ENCODE measurements at regions not wholly inside any gene's neighbourhood (a gene's known extent, or its start where the extent isn't known, plus 50 kb on each side); places are given as distances from the start of the nearest gene placed in this dataset.
A peak's percentile ranks its signal among the peaks of the same experiment; 100 is the strongest.

DNA sequence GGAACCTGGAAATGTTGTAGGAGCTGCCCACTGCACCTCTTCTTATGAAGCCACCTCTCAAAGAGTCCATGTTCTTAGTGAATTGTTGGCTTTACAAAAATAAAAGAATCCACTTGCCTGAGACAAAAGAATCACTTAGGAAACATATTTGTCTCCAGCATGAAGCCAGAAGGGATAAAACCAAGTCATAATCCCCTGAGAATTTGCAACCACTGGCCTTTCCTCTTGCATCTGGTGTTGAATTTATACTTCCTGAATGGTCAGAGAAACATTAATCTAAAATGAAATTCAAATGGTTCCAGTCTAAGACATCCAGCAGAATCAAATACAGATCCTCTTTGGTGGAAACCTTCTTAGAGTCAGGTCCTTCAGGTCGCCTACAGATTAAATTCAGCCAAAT, 192.5 kb upstream of the ECI2 start:
- Histone ChIP-seq H3K27me3 (no peaks in the 10 kb centered on the region), H3K4me1 (peaks cover 0 to 6% (median 3%) of the 10 kb centered on the region in 4 donors), H3K27ac (no peak overlapping the region), H3K9me3 (no peaks in the 10 kb centered on the region), H3K4me3 (no peak overlapping the region), H3K36me3 (no peaks in the 10 kb centered on the region)
- intact Hi-C loops (cut with DNase I; ENCODE audit: low total_unique reads) (no loop called here), in situ Hi-C loops (cut with MboI; ENCODE audit: low pct_ligation_motif_present in 1 of 4, low pct_unique_long_range_greater_than_20kb in 1 of 4, low sequenced_read_pairs in 3 of 4) (no loop called here)
- TF ChIP-seq, protein P1, sequence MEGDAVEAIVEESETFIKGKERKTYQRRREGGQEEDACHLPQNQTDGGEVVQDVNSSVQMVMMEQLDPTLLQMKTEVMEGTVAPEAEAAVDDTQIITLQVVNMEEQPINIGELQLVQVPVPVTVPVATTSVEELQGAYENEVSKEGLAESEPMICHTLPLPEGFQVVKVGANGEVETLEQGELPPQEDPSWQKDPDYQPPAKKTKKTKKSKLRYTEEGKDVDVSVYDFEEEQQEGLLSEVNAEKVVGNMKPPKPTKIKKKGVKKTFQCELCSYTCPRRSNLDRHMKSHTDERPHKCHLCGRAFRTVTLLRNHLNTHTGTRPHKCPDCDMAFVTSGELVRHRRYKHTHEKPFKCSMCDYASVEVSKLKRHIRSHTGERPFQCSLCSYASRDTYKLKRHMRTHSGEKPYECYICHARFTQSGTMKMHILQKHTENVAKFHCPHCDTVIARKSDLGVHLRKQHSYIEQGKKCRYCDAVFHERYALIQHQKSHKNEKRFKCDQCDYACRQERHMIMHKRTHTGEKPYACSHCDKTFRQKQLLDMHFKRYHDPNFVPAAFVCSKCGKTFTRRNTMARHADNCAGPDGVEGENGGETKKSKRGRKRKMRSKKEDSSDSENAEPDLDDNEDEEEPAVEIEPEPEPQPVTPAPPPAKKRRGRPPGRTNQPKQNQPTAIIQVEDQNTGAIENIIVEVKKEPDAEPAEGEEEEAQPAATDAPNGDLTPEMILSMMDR (IDR thresholded peaks at IDR 0.05) = no peak
- TF ChIP-seq EP300 (IDR thresholded peaks at IDR 0.05; ENCODE audit: low read depth) (no peak), POLR2AphosphoS5 (IDR thresholded peaks at IDR 0.05) (no peak), POLR2A (IDR thresholded peaks at IDR 0.05) (no peak)
- DNase-seq = no peak
- 67 to 71% methylated on average over 1 of the region's 1 CpG for WGBS, 2 donors (ENCODE audit: low coverage in 1 of 2)

DNA sequence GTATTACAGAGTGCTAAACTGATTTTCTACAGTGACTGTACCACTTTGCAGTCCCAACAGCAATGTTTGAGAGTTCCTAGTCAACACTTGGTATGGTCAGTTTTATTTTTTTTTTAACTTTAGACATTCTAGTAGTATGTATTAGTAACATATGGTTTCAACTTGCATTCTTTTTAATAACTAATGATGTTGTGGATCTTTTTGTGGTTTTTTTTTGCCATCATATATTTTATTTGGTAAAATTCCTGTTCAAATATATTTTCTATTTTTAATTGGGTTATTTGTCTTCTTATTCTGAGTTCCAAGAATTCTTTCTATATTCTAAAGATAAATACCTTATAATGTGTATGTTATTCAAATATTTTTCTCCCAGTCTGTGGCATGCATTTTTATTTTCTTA, 189.4 kb upstream of the ECI2 start:
- intact Hi-C loops (cut with DNase I; ENCODE audit: low total_unique reads) = no loop called here
- no peak for DNase-seq

DNA sequence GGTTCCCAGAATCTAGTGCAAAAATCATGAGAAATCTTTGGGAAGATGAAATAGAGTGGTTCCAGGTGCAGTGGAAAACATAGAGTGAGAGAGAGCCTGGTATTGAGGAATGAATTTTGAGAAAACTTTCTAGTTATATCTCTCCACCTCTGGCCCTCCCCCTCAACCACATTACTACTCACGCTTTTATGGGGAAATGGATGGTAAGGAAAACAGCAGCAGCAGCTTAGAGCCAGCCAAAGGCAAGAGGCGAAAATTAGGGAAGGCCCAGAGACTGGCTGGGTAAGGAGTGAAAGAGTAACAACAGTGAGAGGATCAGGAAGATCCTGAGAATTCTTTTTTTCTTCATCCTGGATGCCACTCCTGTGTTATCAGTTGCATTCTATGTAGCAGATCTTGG, 187.9 kb upstream of the ECI2 start:
- intact Hi-C loops (cut with DNase I; ENCODE audit: low total_unique reads) (no loop called here), in situ Hi-C loops (cut with MboI; ENCODE audit: low pct_ligation_motif_present in 1 of 4, low pct_unique_long_range_greater_than_20kb in 1 of 4, low sequenced_read_pairs in 3 of 4) (loop anchor here in 1 of 4 donors (25.0 kb wide), 2 partner anchors 464 to 614 kb away; partner anchors contain the start of gene CDYL)
- DNase-seq = no peak
- Histone ChIP-seq H3K9me3 (no peaks in the 10 kb centered on the region), H3K36me3 (no peaks in the 10 kb centered on the region), H3K27me3 (no peaks in the 10 kb centered on the region), H3K27ac (peak overlapping the region in 3 of 4 donors; percentile 6 to 59 (median 54)), H3K4me3 (no peak overlapping the region), H3K4me1 (peaks cover 10 to 51% (median 28%) of the 10 kb centered on the region in 4 donors)
- TF ChIP-seq POLR2A (IDR thresholded peaks at IDR 0.05) = no peak
- TF ChIP-seq EP300 (IDR thresholded peaks at IDR 0.05; ENCODE audit: low read depth) = no peak
- TF ChIP-seq, protein P1 (IDR thresholded peaks at IDR 0.05) = no peak
- TF ChIP-seq POLR2AphosphoS5 (IDR thresholded peaks at IDR 0.05) = no peak
- 72 to 75% methylated on average over 2 of the region's 2 CpGs for WGBS, 2 donors (ENCODE audit: low coverage in 1 of 2)

More for the DNA sequence above, 189.4 kb upstream of the ECI2 start:
- Histone ChIP-seq H3K9me3 (no peaks in the 10 kb centered on the region), H3K4me1 (peaks cover 9 to 37% (median 21%) of the 10 kb centered on the region in 4 donors), H3K27ac (no peak overlapping the region), H3K4me3 (no peak overlapping the region), H3K36me3 (no peaks in the 10 kb centered on the region), H3K27me3 (no peaks in the 10 kb centered on the region)
- in situ Hi-C loops (cut with MboI; ENCODE audit: low pct_ligation_motif_present in 1 of 4, low pct_unique_long_range_greater_than_20kb in 1 of 4, low sequenced_read_pairs in 3 of 4) = loop anchor here in 1 of 4 donors (25.0 kb wide), 2 partner anchors 463 to 613 kb away; partner anchors contain the start of gene CDYL
- TF ChIP-seq EP300 (IDR thresholded peaks at IDR 0.05; ENCODE audit: low read depth) (no peak), POLR2AphosphoS5 (IDR thresholded peaks at IDR 0.05) (no peak), POLR2A (IDR thresholded peaks at IDR 0.05) (no peak)
- TF ChIP-seq, protein P1 (IDR thresholded peaks at IDR 0.05) = no peak

GRCh38 chr6:4322846-4323309, 187.5 kb upstream of the ECI2 start:
- 62 to 80% methylated on average over 1 of the region's 1 CpG for WGBS, 2 donors (ENCODE audit: low coverage in 1 of 2)
- no peak overlapping the region for H3K4me3 ChIP-seq
- DNase-seq = peak; percentile 27
- H3K27ac ChIP-seq = peak overlapping the region; percentile 6 to 59 (median 35)
- peaks cover 10 to 56% (median 29%) of the 10 kb centered on the region in 4 donors for H3K4me1 ChIP-seq
- in situ Hi-C loops (cut with MboI; ENCODE audit: low pct_ligation_motif_present in 1 of 4, low pct_unique_long_range_greater_than_20kb in 1 of 4, low sequenced_read_pairs in 3 of 4) = loop anchor here in 1 of 4 donors (25.0 kb wide), 2 partner anchors 464 to 614 kb away; partner anchors contain the start of gene CDYL
- H3K36me3 ChIP-seq = no peaks in the 10 kb centered on the region
- H3K9me3 ChIP-seq = no peaks in the 10 kb centered on the region
- intact Hi-C loops (cut with DNase I; ENCODE audit: low total_unique reads) = no loop called here
- H3K27me3 ChIP-seq = no peaks in the 10 kb centered on the region
- TF ChIP-seq POLR2A (IDR thresholded peaks at IDR 0.05) (no peak), POLR2AphosphoS5 (IDR thresholded peaks at IDR 0.05) (peak in 2 of 3 donors; percentile 30 to 52), EP300 (IDR thresholded peaks at IDR 0.05; ENCODE audit: low read depth) (no peak)
- TF ChIP-seq, protein P1 (IDR thresholded peaks at IDR 0.05) = peak in 1 of 5 experiments; percentile 13

Measured in transverse colon (tissue), 4 donors.